RWPE2 (cell line): ENCODE measurements at regions not wholly inside any gene's neighbourhood (a gene's known extent, or its start where the extent isn't known, plus 50 kb on each side); places are given as distances from the start of the nearest gene placed in this dataset.

Experiments used
- ATAC-seq: fragments of 200-7000 bp; cut with Tn5 transposase; 3 replicates; pipeline ENCODE4 v1.9.1; 2021; ENCODE audit warnings: low read depth
- DNase-seq: peaks from one replicate; pipeline ENCODE4 v3.0.0-alpha.2; 2020; ENCODE audit warnings: low spot score
- H3K27ac ChIP-seq: fragments of 450-650 bp; 2 replicates; pipeline ENCODE4 v1.5.1; 2017; ENCODE audit warnings: mild to moderate bottlenecking; ENCODE audit not compliant: poor library complexity, severe bottlenecking
- H3K27me3 ChIP-seq: fragments of 250-450 bp; sonication (Bioruptor Pico); 2 replicates; pipeline ENCODE4 v1.5.1; 2021; ENCODE audit warnings: mild to moderate bottlenecking, moderate library complexity; ENCODE audit not compliant: insufficient read depth, poor library complexity, severe bottlenecking
- H3K36me3 ChIP-seq: fragments of 250-450 bp; sonication (Bioruptor Pico); 2 replicates; pipeline ENCODE4 v1.5.1; 2020; ENCODE audit warnings: low read depth, mild to moderate bottlenecking, moderate library complexity
- H3K4me1 ChIP-seq: fragments of 250-450 bp; sonication (Bioruptor Pico); 2 replicates; pipeline ENCODE4 v1.5.1; 2021; ENCODE audit warnings: mild to moderate bottlenecking, moderate library complexity; ENCODE audit not compliant: insufficient read depth, poor library complexity, severe bottlenecking
- H3K4me3 ChIP-seq: fragments of 250-450 bp; sonication (Bioruptor Pico); 2 replicates; pipeline ENCODE4 v1.5.1; 2021; ENCODE audit warnings: mild to moderate bottlenecking, moderate library complexity; ENCODE audit not compliant: severe bottlenecking
- H3K9me3 ChIP-seq: fragments of 250-450 bp; sonication (Bioruptor Pico); 2 replicates; pipeline ENCODE4 v1.5.1; 2021; ENCODE audit warnings: mild to moderate bottlenecking, moderate library complexity; ENCODE audit not compliant: severe bottlenecking
- TF ChIP-seq, protein P1 (sequence below): fragments of 450-650 bp; IDR thresholded peaks from one replicate; pipeline ENCODE4 v1.5.1; 2017; ENCODE audit warnings: mild to moderate bottlenecking, moderate library complexity; ENCODE audit not compliant: poor library complexity, severe bottlenecking

DNA sequence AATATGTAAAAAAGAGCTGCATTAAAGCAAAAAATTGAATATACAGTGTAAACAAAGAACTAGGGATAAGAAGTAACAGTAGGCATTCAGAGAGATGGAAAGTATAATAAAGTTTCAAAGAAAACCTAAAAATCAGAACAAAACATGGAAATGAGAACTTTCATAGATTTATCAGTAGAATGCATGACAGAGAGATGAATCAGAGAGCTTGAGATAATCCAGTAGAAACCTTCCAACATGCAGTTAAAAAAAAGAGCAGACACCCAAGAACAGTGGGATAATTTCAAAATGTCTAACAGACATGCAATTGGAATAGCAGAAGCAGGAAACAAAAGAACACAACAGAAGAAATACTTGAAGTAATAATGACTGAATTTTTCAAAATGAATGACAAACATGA lies 1384.2 kb downstream of the CDH11 start:
- Histone ChIP-seq H3K9me3 (no peaks in the 10 kb centered on the region), H3K27me3 (peaks cover 4% of the 10 kb centered on the region), H3K4me1 (no peaks in the 10 kb centered on the region), H3K36me3 (no peaks in the 10 kb centered on the region), H3K27ac (no peak overlapping the region), H3K4me3 (no peak overlapping the region)
- TF ChIP-seq, protein P1, sequence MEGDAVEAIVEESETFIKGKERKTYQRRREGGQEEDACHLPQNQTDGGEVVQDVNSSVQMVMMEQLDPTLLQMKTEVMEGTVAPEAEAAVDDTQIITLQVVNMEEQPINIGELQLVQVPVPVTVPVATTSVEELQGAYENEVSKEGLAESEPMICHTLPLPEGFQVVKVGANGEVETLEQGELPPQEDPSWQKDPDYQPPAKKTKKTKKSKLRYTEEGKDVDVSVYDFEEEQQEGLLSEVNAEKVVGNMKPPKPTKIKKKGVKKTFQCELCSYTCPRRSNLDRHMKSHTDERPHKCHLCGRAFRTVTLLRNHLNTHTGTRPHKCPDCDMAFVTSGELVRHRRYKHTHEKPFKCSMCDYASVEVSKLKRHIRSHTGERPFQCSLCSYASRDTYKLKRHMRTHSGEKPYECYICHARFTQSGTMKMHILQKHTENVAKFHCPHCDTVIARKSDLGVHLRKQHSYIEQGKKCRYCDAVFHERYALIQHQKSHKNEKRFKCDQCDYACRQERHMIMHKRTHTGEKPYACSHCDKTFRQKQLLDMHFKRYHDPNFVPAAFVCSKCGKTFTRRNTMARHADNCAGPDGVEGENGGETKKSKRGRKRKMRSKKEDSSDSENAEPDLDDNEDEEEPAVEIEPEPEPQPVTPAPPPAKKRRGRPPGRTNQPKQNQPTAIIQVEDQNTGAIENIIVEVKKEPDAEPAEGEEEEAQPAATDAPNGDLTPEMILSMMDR: no peak
- ATAC-seq (no peak), DNase-seq (no peak)

DNA sequence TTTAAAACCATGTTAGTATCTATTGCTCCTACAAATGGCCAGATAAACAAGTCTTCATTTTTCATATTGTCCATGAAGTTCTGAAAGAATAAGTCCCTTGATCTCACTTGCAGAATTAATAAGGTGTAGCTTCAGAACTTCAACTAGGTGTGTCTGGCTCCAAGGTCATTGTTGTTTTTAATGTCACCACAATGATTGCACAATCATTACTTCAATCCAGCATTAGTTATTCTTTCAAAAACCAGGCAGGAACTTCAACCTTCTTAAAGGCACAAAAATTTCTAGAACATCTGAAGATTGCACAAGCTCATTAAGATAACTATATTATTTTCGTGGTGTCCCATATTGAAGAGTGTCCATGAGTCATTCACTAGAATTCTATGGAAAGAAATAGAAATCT lies 1386.4 kb downstream of the CDH11 start:
- no peak for DNase-seq
- ATAC-seq: no peak
- Histone ChIP-seq H3K36me3 (no peaks in the 10 kb centered on the region), H3K27ac (no peak overlapping the region), H3K4me3 (no peak overlapping the region), H3K9me3 (no peaks in the 10 kb centered on the region), H3K27me3 (peaks cover 4% of the 10 kb centered on the region), H3K4me1 (no peaks in the 10 kb centered on the region)
- TF ChIP-seq, protein P1: no peak

DNA sequence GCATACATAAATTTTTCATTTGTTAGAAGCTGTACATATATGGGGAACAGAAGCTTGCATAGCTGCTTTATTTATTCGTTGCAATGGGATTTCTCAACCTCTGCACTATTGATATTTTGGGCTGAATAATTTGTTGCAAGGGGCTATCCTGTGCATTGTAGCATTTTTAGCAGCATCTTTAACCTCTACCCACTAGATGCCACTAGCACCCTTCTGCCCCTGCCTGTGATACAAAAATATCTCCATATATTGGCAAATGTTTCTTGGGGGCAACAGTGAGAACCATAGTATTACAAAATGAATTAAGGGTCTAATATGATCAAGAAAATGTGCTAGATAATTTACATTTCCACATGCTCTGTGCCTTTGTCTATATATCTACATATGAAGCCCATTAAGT lies 1401.0 kb downstream of the CDH11 start:
- H3K4me1 ChIP-seq: no peaks in the 10 kb centered on the region
- ATAC-seq: no peak
- DNase-seq: no peak
- no peaks in the 10 kb centered on the region for H3K27me3 ChIP-seq
- no peak overlapping the region for H3K27ac ChIP-seq
- TF ChIP-seq, protein P1: peak; percentile 21
- no peaks in the 10 kb centered on the region for H3K36me3 ChIP-seq
- H3K9me3 ChIP-seq: no peaks in the 10 kb centered on the region
- no peak overlapping the region for H3K4me3 ChIP-seq

DNA sequence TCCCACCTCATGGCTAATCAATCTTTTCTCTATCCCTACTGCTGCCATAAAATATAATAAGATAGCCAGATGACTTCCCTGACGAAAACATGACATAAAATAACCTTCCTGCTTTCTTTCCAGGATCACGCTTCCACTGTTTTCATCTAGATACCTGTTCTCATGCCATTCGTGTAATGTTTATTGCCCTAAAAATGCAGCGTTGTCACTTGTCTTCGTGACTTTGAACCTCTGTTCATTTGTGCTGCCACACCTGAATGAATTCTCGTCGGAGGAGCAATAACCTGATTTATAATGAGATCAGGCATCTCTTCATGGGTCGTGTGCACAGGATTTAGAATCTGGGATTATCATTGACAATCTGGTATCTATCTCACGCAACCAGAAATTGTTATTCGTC lies 1401.9 kb downstream of the CDH11 start:
- ATAC-seq (no peak), DNase-seq (no peak)
- H3K27ac ChIP-seq: no peak overlapping the region
- no peaks in the 10 kb centered on the region for H3K27me3 ChIP-seq
- TF ChIP-seq, protein P1: no peak
- no peaks in the 10 kb centered on the region for H3K9me3 ChIP-seq
- no peaks in the 10 kb centered on the region for H3K4me1 ChIP-seq
- no peak overlapping the region for H3K4me3 ChIP-seq
- H3K36me3 ChIP-seq: no peaks in the 10 kb centered on the region

DNA sequence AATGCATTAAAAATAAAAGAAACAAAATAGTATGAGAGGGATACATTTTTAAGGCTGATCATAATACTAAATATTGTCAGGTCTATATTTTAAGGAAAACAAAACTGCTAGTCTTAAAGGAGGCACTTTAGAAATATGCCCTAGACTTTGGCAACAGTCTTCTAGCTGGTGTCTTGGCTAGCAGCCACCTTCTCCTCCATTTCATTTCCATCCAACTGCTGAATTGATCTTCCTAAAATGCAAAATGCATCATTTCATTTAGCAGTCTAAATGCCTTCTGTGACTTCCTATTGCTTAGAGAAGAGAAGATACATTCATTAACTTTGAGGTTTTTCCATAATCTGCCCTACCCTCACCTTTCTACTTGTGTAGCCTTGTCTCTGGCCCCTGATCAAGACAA lies 1404.1 kb downstream of the CDH11 start:
- Histone ChIP-seq H3K9me3 (no peaks in the 10 kb centered on the region), H3K27me3 (no peaks in the 10 kb centered on the region), H3K36me3 (no peaks in the 10 kb centered on the region), H3K4me3 (no peak overlapping the region), H3K27ac (no peak overlapping the region), H3K4me1 (no peaks in the 10 kb centered on the region)
- TF ChIP-seq, protein P1: no peak
- ATAC-seq: no peak
- no peak for DNase-seq
